Renal cortex interstitium (tissue), 11 donors: ENCODE measurements at regions not wholly inside any gene's neighbourhood (a gene's known extent, or its start where the extent isn't known, plus 50 kb on each side); places are given as distances from the start of the nearest gene placed in this dataset.
A peak's percentile ranks its signal among the peaks of the same experiment; 100 is the strongest.
"Not testable (repeated sequence)": the region's sequence is repeated elsewhere in the genome, so short reads cannot be mapped to it uniquely, and the experiment has no call there.

Source experiments
- DNase-seq, 11 donors: peaks; one replicate each; pipeline ENCODE4 v3.0.0-alpha.2; 2013; ENCODE audit warnings: low read depth in 9 of 11, low spot score in 4 of 11; ENCODE audit errors: extremely low read depth in 1 of 11

- DNase-seq = peak in 3 of 11 donors; percentile 2 to 3 (median 2)
Observed at GRCh38 chr6:76885861-76886301, 577.4 kb downstream of the HTR1B start.

GRCh38 chr6:76881414-76881813 lies 581.9 kb downstream of the HTR1B start:
- DNase-seq = no peak

- peak in 9 of 11 donors; percentile 1 to 37 (median 16) for DNase-seq
Observed at GRCh38 chr6:76876922-76877553, 586.3 kb downstream of the HTR1B start.

GRCh38 chr6:76876430-76876829 lies 586.9 kb downstream of the HTR1B start:
- DNase-seq = not testable (repeated sequence)

- no peak for DNase-seq
Observed at GRCh38 chr6:76867182-76867581, 596.1 kb downstream of the HTR1B start.

GRCh38 chr6:76866091-76866915 lies 597.0 kb downstream of the HTR1B start:
- no peak for DNase-seq

- no peak for DNase-seq
Observed at GRCh38 chr6:76862936-76863335, 600.4 kb downstream of the HTR1B start.

GRCh38 chr6:76861403-76861802 lies 601.9 kb downstream of the HTR1B start:
- no peak for DNase-seq

- DNase-seq = no peak
Observed at GRCh38 chr6:76856065-76856464, 607.2 kb downstream of the HTR1B start.

- DNase-seq = no peak
Observed at GRCh38 chr6:76852776-76853175, 610.5 kb downstream of the HTR1B start.

- DNase-seq = peak in 8 of 11 donors; percentile 3 to 23 (median 12)
Observed at GRCh38 chr6:76849274-76849970, 613.9 kb downstream of the HTR1B start.

- DNase-seq = no peak
Observed at GRCh38 chr6:76843054-76843822, 620.1 kb downstream of the HTR1B start.

GRCh38 chr6:76840865-76841264 lies 622.4 kb downstream of the HTR1B start:
- DNase-seq = no peak

GRCh38 chr6:76840041-76840745 lies 623.1 kb downstream of the HTR1B start:
- no peak for DNase-seq

- DNase-seq = no peak
Observed at GRCh38 chr6:76839505-76839904, 623.8 kb downstream of the HTR1B start.

- no peak for DNase-seq
Observed at GRCh38 chr6:76837564-76837963, 625.7 kb downstream of the HTR1B start.

GRCh38 chr6:76835695-76836094 lies 627.6 kb downstream of the HTR1B start:
- DNase-seq = no peak

- no peak for DNase-seq
Observed at GRCh38 chr6:76835293-76835692, 628.0 kb downstream of the HTR1B start.

- DNase-seq = no peak
Observed at GRCh38 chr6:76834399-76834798, 628.9 kb downstream of the HTR1B start.
